HCEC 1CT (cell line): ENCODE measurements at regions not wholly inside any gene's neighbourhood (a gene's known extent, or its start where the extent isn't known, plus 50 kb on each side); places are given as distances from the start of the nearest gene placed in this dataset.

ENCODE experiments used
- DNase-seq: peaks from one replicate; pipeline ENCODE4 v3.0.0-alpha.2; 2017

- no peak for DNase-seq
These were observed 78.5 kb upstream of the BCL6 start for GRCh38 chr3:187823746-187824145.

- no peak for DNase-seq
These were observed 82.5 kb upstream of the BCL6 start for GRCh38 chr3:187827723-187828122.

- no peak for DNase-seq
These were observed 83.5 kb upstream of the BCL6 start for GRCh38 chr3:187828579-187829452.

GRCh38 chr3:187830181-187830580 is 84.9 kb upstream of the BCL6 start:
- no peak for DNase-seq

GRCh38 chr3:187831125-187832051 is 86.1 kb upstream of the BCL6 start:
- DNase-seq, result peak; percentile 17

GRCh38 chr3:187832202-187832601 is 86.9 kb upstream of the BCL6 start:
- DNase-seq, result no peak

GRCh38 chr3:187833375-187833774 is 88.1 kb upstream of the BCL6 start:
- DNase-seq, result no peak

GRCh38 chr3:187833799-187834578 is 88.7 kb upstream of the BCL6 start:
- DNase-seq, result no peak

- no peak for DNase-seq
These were observed 91.8 kb upstream of the BCL6 start for GRCh38 chr3:187836823-187837770.

GRCh38 chr3:187838016-187838540 is 92.8 kb upstream of the BCL6 start:
- no peak for DNase-seq

GRCh38 chr3:187839422-187839821 is 94.2 kb upstream of the BCL6 start:
- no peak for DNase-seq

- DNase-seq, result no peak
These were observed 95.6 kb upstream of the BCL6 start for GRCh38 chr3:187840856-187841255.

- no peak for DNase-seq
These were observed 96.3 kb upstream of the BCL6 start for GRCh38 chr3:187841560-187841959.

- DNase-seq, result no peak
These were observed 98.4 kb upstream of the BCL6 start for GRCh38 chr3:187843654-187844053.

- DNase-seq, result no peak
These were observed 99.4 kb upstream of the BCL6 start for GRCh38 chr3:187844708-187845107.

- no peak for DNase-seq
These were observed 100.6 kb upstream of the BCL6 start for GRCh38 chr3:187845826-187846225.

- DNase-seq, result no peak
These were observed 103.1 kb upstream of the BCL6 start for GRCh38 chr3:187848401-187848800.

- DNase-seq, result no peak
These were observed 103.9 kb upstream of the BCL6 start for GRCh38 chr3:187849016-187849654.

- no peak for DNase-seq
These were observed 105.1 kb upstream of the BCL6 start for GRCh38 chr3:187850258-187850921.
